GM19438 (cell line): ENCODE measurements at regions not wholly inside any gene's neighbourhood (a gene's known extent, or its start where the extent isn't known, plus 50 kb on each side); places are given as distances from the start of the nearest gene placed in this dataset.

ENCODE experiments used
- ATAC-seq: cut with Tn5 transposase; IDR thresholded peaks from one replicate; pipeline ENCODE4 v1.9.1; 2021; ENCODE audit warnings: low read depth; ENCODE audit not compliant: unreplicated experiment

GRCh38 chr5:175001876-175002645 is 277.7 kb downstream of the MSX2 start:
- no peak for ATAC-seq

- ATAC-seq = no peak
Measured at GRCh38 chr5:175001311-175001710, 276.9 kb downstream of the MSX2 start.

GRCh38 chr5:174999581-174999980 is 275.2 kb downstream of the MSX2 start:
- no peak for ATAC-seq

- no peak for ATAC-seq
Measured at GRCh38 chr5:174998131-174998730, 273.8 kb downstream of the MSX2 start.

- ATAC-seq = no peak
Measured at GRCh38 chr5:174997688-174998087, 273.3 kb downstream of the MSX2 start.

- ATAC-seq = no peak
Measured at GRCh38 chr5:174996941-174997340, 272.6 kb downstream of the MSX2 start.

GRCh38 chr5:174995827-174996226 is 271.4 kb downstream of the MSX2 start:
- no peak for ATAC-seq

GRCh38 chr5:174991847-174992246 is 267.5 kb downstream of the MSX2 start:
- no peak for ATAC-seq

- no peak for ATAC-seq
Measured at GRCh38 chr5:174990909-174991308, 266.5 kb downstream of the MSX2 start.

- ATAC-seq = no peak
Measured at GRCh38 chr5:174987443-174988012, 263.1 kb downstream of the MSX2 start.

GRCh38 chr5:174984863-174985262 is 260.5 kb downstream of the MSX2 start:
- no peak for ATAC-seq

GRCh38 chr5:174982485-174982884 is 258.1 kb downstream of the MSX2 start:
- no peak for ATAC-seq

- no peak for ATAC-seq
Measured at GRCh38 chr5:174981416-174981815, 257.0 kb downstream of the MSX2 start.

GRCh38 chr5:174980952-174981351 is 256.6 kb downstream of the MSX2 start:
- ATAC-seq = no peak

GRCh38 chr5:174972291-174972690 is 247.9 kb downstream of the MSX2 start:
- no peak for ATAC-seq

- no peak for ATAC-seq
Measured at GRCh38 chr5:174971210-174971609, 246.8 kb downstream of the MSX2 start.

GRCh38 chr5:174970502-174970901 is 246.1 kb downstream of the MSX2 start:
- ATAC-seq = no peak

GRCh38 chr5:174953871-174954270 is 229.5 kb downstream of the MSX2 start:
- ATAC-seq = no peak

GRCh38 chr5:174951151-174951780 is 226.9 kb downstream of the MSX2 start:
- ATAC-seq = peak; percentile 68

GRCh38 chr5:174947548-174947947 is 223.2 kb downstream of the MSX2 start:
- no peak for ATAC-seq

- ATAC-seq = no peak
Measured at GRCh38 chr5:174945853-174946252, 221.5 kb downstream of the MSX2 start.
